ENCODE measurements at regions not wholly inside any gene's neighbourhood (a gene's known extent, or its start where the extent isn't known, plus 50 kb on each side); places are given as distances from the start of the nearest gene placed in this dataset.

DNA sequence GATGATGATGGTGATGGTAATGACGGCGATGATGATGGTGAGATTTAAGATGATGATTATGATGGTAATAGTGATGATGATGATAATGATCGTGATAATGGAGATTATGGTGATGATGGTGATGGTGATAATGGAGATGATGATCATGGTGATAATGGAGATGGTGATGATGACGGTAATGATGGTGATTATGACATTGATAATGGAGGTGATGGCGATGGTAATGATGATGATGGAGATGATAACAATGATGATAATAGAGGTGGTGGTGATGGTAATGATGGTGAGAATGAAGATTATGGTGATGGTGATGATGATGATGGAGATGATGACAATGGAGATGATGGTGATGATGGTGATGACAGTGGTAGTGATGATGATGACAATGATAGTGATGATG, 69.7 kb downstream of the MED10 start:
- TF ChIP-seq POLR2A (IDR thresholded peaks at IDR 0.05) (no peak), CTCF (IDR thresholded peaks at IDR 0.05) (no peak)

Data from heart left ventricle (tissue), 13 donors.